ENCODE measurements at regions not wholly inside any gene's neighbourhood (a gene's known extent, or its start where the extent isn't known, plus 50 kb on each side); places are given as distances from the start of the nearest gene placed in this dataset.
A peak's percentile ranks its signal among the peaks of the same experiment; 100 is the strongest.

DNA sequence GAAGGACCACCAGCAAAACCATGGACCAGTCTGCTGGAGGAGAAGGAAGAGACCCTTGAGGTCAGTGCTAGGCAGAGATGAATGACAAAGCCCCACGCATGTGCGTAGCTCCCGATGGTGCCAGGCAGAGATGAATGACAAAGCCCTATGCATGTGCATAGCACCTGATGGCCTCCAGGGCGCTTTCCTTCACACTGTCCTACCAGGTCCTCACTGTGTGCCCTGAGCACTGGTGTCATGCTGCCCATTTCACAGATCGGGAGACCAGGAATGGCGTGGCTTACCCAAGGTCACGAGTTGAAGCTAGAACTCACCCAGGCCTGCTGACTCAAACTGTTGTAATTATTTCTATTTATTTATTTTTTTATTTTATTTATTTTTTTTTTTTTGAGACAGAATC lies 149.6 kb downstream of the KATNIP start:
- H3K27ac ChIP-seq (ENCODE audit: low read depth, low read length, severe bottlenecking): no peak overlapping the region
- H3K9me3 ChIP-seq (ENCODE audit: control insufficient read depth, low read length): no peaks in the 10 kb centered on the region
- 93% methylated on average over 6 of the region's 7 CpGs for WGBS, 2 experiments (ENCODE audit: insufficient coverage in 2 of 2)
- H3K4me1 ChIP-seq (ENCODE audit: control insufficient read depth, insufficient read depth, low read length, poor library complexity, severe bottlenecking): peaks cover 24% of the 10 kb centered on the region
- H3K4me3 ChIP-seq (ENCODE audit: extremely low read depth, insufficient read depth, low read length, poor library complexity, severe bottlenecking): no peak overlapping the region
- H3K36me3 ChIP-seq (ENCODE audit: control insufficient read depth, insufficient read depth, low read length): peaks cover 7% of the 10 kb centered on the region

DNA sequence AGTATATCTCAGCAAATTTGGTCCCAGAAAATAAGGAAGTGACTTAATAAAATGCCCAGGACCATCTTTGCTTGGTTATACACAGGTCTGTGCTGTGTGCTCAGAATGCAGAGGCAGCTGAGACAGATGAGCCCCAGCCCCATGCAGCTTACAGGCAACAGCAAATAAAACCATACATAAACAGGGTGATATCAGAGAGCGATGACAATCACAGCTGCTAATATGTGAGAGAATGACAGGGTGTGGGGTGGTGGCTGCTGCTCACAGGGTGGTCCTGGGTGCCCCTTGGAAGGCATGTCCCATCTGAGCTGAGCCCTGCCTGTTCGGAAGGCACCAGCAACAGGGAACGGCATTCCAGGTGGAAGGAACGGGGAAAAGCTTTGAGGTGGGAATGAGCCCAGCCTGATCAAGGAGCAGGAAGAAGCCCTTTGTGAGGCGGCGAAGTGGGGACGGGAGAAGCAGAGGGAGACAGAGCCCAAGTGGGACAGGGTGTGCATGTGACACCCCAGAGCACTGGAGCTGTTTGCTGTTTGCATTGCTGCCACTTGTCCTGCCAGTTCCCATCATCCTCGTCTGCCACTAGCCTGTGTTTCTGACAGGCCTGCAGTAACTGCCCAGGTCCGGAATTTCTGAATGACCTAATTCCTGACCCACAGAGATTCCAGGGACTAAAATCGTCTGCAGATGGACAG lies 150.5 kb downstream of the KATNIP start:
- 87 to 89% methylated on average over 8 to 10 of the region's 10 CpGs for WGBS, 2 experiments (ENCODE audit: insufficient coverage in 2 of 2)
- H3K27ac ChIP-seq (ENCODE audit: low read depth, low read length, severe bottlenecking): no peak overlapping the region
- H3K36me3 ChIP-seq (ENCODE audit: control insufficient read depth, insufficient read depth, low read length): peaks cover 7% of the 10 kb centered on the region
- H3K9me3 ChIP-seq (ENCODE audit: control insufficient read depth, low read length): no peaks in the 10 kb centered on the region
- H3K4me1 ChIP-seq (ENCODE audit: control insufficient read depth, insufficient read depth, low read length, poor library complexity, severe bottlenecking): peaks cover 26% of the 10 kb centered on the region
- no peak overlapping the region for H3K4me3 ChIP-seq (ENCODE audit: extremely low read depth, insufficient read depth, low read length, poor library complexity, severe bottlenecking)

DNA sequence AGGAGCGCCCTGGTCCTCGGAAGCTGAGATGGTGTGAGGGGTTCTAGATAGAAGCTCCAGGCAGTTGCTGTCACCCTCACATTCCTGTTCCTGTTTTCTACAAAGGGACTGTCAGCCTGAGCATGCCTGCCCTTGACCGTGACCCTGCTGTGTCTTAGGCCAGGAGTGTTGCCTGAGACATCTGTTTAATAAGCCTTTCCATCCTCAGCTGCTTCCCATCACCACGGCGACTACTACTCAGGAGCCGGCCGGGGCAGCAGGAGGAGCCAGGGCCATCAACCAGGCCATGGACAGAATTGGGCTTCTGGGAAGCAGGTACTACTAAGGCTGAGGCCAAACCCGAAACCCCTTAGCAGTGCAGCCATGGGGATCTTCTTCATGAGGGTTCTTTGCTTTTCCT lies 151.4 kb downstream of the KATNIP start:
- peaks cover 26% of the 10 kb centered on the region for H3K4me1 ChIP-seq (ENCODE audit: control insufficient read depth, insufficient read depth, low read length, poor library complexity, severe bottlenecking)
- no peaks in the 10 kb centered on the region for H3K9me3 ChIP-seq (ENCODE audit: control insufficient read depth, low read length)
- no peak overlapping the region for H3K4me3 ChIP-seq (ENCODE audit: extremely low read depth, insufficient read depth, low read length, poor library complexity, severe bottlenecking)
- WGBS, 2 experiments (ENCODE audit: insufficient coverage in 2 of 2): 90 to 93% methylated on average over 7 to 8 of the region's 8 CpGs
- H3K36me3 ChIP-seq (ENCODE audit: control insufficient read depth, insufficient read depth, low read length): peaks cover 12% of the 10 kb centered on the region
- no peak overlapping the region for H3K27ac ChIP-seq (ENCODE audit: low read depth, low read length, severe bottlenecking)

DNA sequence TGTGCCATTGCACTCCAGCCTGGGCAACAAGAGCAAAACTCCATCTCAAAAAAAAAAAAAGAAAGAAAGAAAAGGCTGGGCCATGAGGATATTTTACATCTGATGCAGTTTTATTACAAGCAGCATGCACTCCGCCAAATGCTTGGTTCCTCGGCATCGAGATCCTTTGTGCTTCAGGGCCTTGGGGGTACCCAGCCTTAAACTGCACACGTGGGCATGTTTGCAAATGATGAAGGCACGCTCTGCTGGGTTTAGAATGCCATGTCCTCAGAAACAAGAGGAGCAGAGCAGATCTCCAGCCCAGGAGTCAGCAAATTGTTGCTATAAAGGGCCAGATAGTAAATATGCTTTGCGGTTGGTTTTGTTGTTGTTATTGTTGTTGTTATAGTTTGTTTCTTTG lies 153.2 kb downstream of the KATNIP start:
- H3K4me3 ChIP-seq (ENCODE audit: extremely low read depth, insufficient read depth, low read length, poor library complexity, severe bottlenecking): no peak overlapping the region
- 93% methylated on average over 5 of the region's 6 CpGs for WGBS, 2 experiments (ENCODE audit: insufficient coverage in 2 of 2)
- no peaks in the 10 kb centered on the region for H3K9me3 ChIP-seq (ENCODE audit: control insufficient read depth, low read length)
- H3K4me1 ChIP-seq (ENCODE audit: control insufficient read depth, insufficient read depth, low read length, poor library complexity, severe bottlenecking): peaks cover 26% of the 10 kb centered on the region
- peaks cover 18% of the 10 kb centered on the region for H3K36me3 ChIP-seq (ENCODE audit: control insufficient read depth, insufficient read depth, low read length)
- peak overlapping the region; percentile 54 for H3K27ac ChIP-seq (ENCODE audit: low read depth, low read length, severe bottlenecking)

DNA sequence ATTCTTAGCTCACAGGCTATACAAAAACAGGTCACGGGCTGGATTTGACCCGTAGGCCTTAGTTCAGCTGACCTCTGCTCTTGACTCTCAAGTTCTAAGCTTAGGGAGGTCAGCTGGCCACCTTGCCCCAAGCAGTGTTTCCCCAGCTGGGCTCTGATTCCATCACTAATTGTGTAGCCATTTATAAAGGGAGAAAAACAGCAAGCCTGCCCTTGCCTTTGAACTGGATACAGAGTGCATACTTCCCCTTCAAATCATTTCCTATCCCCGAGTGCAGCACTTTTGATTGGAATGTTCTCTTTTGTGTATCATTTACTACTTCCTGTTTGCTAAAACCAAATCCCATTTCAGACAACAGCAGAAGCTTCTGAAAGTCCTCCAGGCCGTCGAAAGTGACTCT lies 153.6 kb downstream of the KATNIP start:
- Histone ChIP-seq H3K36me3 (ENCODE audit: control insufficient read depth, insufficient read depth, low read length) (peaks cover 17% of the 10 kb centered on the region), H3K4me3 (ENCODE audit: extremely low read depth, insufficient read depth, low read length, poor library complexity, severe bottlenecking) (no peak overlapping the region), H3K9me3 (ENCODE audit: control insufficient read depth, low read length) (no peaks in the 10 kb centered on the region), H3K27ac (ENCODE audit: low read depth, low read length, severe bottlenecking) (peak overlapping the region; percentile 54), H3K4me1 (ENCODE audit: control insufficient read depth, insufficient read depth, low read length, poor library complexity, severe bottlenecking) (peaks cover 26% of the 10 kb centered on the region)
- 77 to 80% methylated on average over 2 to 5 of the region's 5 CpGs for WGBS, 2 experiments (ENCODE audit: insufficient coverage in 2 of 2)

DNA sequence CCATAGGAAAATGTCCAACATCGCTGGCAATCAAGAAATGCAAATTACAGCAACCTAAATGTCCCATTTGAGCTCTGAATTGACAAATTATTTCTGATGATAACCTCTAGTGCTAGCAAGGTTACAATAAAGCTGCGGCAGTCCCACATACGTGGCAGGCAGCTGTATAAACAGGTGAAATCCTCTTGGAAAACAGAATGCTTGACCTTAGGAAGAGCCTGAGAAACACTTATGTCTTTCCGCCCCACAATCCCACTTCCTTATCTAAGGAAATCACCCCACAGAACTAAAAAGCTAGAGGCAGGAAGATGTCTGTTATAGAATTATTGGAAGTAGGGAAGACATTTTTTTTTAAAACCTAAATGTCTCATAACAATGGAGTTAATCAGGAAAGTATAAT lies 154.3 kb downstream of the KATNIP start:
- Histone ChIP-seq H3K4me3 (ENCODE audit: extremely low read depth, insufficient read depth, low read length, poor library complexity, severe bottlenecking) (no peak overlapping the region), H3K36me3 (ENCODE audit: control insufficient read depth, insufficient read depth, low read length) (peaks cover 17% of the 10 kb centered on the region), H3K4me1 (ENCODE audit: control insufficient read depth, insufficient read depth, low read length, poor library complexity, severe bottlenecking) (peaks cover 26% of the 10 kb centered on the region), H3K9me3 (ENCODE audit: control insufficient read depth, low read length) (no peaks in the 10 kb centered on the region), H3K27ac (ENCODE audit: low read depth, low read length, severe bottlenecking) (peak overlapping the region; percentile 36)
- WGBS, 2 experiments (ENCODE audit: insufficient coverage in 2 of 2): 100% methylated on average over 1 to 2 of the region's 4 CpGs

DNA sequence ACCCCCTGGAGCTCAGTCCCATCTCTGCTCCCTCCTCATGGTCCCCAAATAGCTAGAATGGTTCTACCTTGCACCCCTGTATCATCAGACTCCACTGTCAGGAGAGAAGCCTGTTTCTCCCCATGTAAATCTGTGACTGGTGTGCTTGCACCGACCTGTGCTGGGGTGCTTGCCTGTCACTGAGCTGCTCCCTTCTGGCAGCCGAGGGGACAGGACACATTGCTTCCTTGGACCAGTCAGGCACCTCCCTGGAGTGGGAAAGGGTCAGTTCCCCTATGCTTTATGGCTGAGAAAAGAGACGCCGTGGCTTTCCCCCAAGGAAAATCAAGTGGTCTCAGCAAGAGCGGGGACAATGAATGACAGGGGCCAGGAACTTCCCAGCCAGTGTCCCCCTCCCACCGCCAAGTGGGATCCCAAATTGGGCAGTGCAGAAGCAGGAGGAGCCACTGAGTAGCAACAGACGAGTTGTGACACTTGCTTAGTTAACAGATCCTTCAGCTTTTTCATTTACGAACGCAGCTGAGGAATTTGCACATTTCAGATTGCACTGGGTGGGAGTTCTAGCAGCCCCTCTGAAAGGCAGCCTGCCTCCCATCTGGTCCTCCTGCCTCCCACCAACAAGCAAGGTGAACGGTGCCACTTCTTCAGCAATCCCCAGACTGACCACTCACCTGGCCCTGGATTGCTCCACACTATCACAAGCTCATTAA lies 156.4 kb downstream of the KATNIP start:
- peaks cover 17% of the 10 kb centered on the region for H3K36me3 ChIP-seq (ENCODE audit: control insufficient read depth, insufficient read depth, low read length)
- peaks cover 21% of the 10 kb centered on the region for H3K4me1 ChIP-seq (ENCODE audit: control insufficient read depth, insufficient read depth, low read length, poor library complexity, severe bottlenecking)
- H3K9me3 ChIP-seq (ENCODE audit: control insufficient read depth, low read length): no peaks in the 10 kb centered on the region
- WGBS, 2 experiments (ENCODE audit: insufficient coverage in 2 of 2): 89% methylated on average over 8 to 10 of the region's 10 CpGs
- H3K4me3 ChIP-seq (ENCODE audit: extremely low read depth, insufficient read depth, low read length, poor library complexity, severe bottlenecking): no peak overlapping the region
- no peak overlapping the region for H3K27ac ChIP-seq (ENCODE audit: low read depth, low read length, severe bottlenecking)

DNA sequence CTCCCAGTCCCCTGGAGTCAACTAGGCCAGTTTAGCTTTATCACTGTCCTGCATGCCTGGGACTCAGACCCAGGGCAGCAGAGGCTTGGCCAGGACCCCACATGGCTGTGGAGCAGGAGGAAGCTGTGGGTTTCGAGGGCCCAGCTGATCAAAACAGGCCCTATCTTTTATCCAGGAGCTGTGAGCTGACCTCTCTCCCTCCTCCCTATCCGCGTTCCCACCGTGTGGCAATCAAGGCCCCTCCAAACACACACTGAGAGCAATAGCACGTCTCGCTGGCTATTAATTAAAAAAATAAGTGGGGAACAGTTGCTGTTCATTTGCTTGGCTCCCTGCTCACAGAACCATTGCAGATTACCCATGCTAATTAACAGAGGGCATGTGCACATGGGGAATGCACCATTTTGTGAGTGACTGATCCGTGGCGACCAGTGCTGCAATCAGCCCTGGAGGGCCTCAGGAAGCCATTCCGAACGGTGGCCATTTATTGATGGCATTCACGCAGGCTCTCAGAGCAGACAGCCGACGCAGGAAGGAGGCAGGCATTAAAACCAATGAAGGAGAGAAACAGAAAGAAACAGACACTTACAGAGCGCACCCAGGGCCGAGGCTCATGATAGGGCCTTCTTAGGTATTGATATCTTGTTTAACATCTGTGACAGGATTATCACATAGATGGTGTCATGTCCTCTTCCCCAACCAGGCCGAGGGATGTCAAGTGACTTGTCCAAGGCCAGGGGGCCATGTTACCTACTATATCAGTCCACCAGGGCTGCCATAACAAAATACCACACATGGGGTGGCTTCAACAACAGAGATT lies 157.1 kb downstream of the KATNIP start:
- H3K9me3 ChIP-seq (ENCODE audit: control insufficient read depth, low read length): no peaks in the 10 kb centered on the region
- peaks cover 21% of the 10 kb centered on the region for H3K4me1 ChIP-seq (ENCODE audit: control insufficient read depth, insufficient read depth, low read length, poor library complexity, severe bottlenecking)
- 97 to 98% methylated on average over 11 of the region's 16 CpGs for WGBS, 2 experiments (ENCODE audit: insufficient coverage in 2 of 2)
- H3K27ac ChIP-seq (ENCODE audit: low read depth, low read length, severe bottlenecking): no peak overlapping the region
- H3K36me3 ChIP-seq (ENCODE audit: control insufficient read depth, insufficient read depth, low read length): peaks cover 17% of the 10 kb centered on the region
- H3K4me3 ChIP-seq (ENCODE audit: extremely low read depth, insufficient read depth, low read length, poor library complexity, severe bottlenecking): no peak overlapping the region

DNA sequence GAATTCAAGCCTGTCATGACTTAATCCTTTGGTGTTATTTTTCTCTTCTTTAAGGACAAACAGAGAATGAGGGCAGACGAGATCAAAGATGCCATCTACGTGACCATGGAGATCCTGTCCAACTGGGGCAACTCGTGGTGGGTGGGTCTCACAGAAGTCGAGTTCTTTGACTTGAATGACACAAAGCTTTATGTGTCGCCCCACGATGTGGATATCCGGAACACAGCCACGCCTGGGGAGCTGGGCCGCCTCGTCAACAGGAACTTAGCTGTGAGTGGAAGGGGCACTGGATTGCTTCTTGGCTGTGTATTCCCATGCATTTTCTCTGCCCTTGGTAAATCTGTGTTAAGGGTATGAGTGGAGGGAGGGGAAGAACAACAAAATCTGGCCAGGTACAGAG lies 158.7 kb downstream of the KATNIP start:
- WGBS, 2 experiments (ENCODE audit: insufficient coverage in 2 of 2): 91 to 96% methylated on average over 10 of the region's 10 CpGs
- H3K4me1 ChIP-seq (ENCODE audit: control insufficient read depth, insufficient read depth, low read length, poor library complexity, severe bottlenecking): peaks cover 9% of the 10 kb centered on the region

DNA sequence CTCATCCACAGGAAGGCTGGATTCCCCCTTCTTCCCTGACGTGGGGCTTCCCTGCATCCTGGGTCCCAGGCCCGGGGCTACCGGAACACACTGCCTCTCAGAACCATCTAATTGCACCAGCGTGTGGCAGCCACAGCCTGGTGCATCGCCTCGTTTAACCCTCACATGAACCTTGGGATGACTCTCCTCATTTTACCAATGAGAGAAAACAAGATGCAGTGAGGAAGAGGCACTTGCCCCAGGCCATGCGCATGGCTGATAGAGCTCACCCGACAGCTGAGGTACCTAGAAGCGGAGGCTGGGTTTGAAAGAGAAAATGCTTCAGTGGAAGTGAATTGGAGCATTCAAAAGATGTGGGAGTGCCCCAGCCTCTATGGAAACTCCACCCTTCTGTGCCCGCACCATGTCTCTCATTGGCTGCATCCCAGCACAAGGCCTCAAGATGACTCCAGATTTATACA lies 162.3 kb downstream of the KATNIP start:
- peaks cover 12% of the 10 kb centered on the region for H3K36me3 ChIP-seq (ENCODE audit: control insufficient read depth, insufficient read depth, low read length)
- no peak overlapping the region for H3K4me3 ChIP-seq (ENCODE audit: extremely low read depth, insufficient read depth, low read length, poor library complexity, severe bottlenecking)
- 76 to 92% methylated on average over 7 to 10 of the region's 10 CpGs for WGBS, 2 experiments (ENCODE audit: insufficient coverage in 2 of 2)
- no peaks in the 10 kb centered on the region for H3K9me3 ChIP-seq (ENCODE audit: control insufficient read depth, low read length)
- H3K27ac ChIP-seq (ENCODE audit: low read depth, low read length, severe bottlenecking): no peak overlapping the region
- no peaks in the 10 kb centered on the region for H3K4me1 ChIP-seq (ENCODE audit: control insufficient read depth, insufficient read depth, low read length, poor library complexity, severe bottlenecking)

More for the DNA sequence above, 158.7 kb downstream of the KATNIP start:
- Histone ChIP-seq H3K4me3 (ENCODE audit: extremely low read depth, insufficient read depth, low read length, poor library complexity, severe bottlenecking) (no peak overlapping the region), H3K27ac (ENCODE audit: low read depth, low read length, severe bottlenecking) (no peak overlapping the region), H3K9me3 (ENCODE audit: control insufficient read depth, low read length) (no peaks in the 10 kb centered on the region), H3K36me3 (ENCODE audit: control insufficient read depth, insufficient read depth, low read length) (peaks cover 17% of the 10 kb centered on the region)
